AG10803 (cell line): ENCODE measurements at regions not wholly inside any gene's neighbourhood (a gene's known extent, or its start where the extent isn't known, plus 50 kb on each side); places are given as distances from the start of the nearest gene placed in this dataset.
"Not testable (repeated sequence)": the region's sequence is repeated elsewhere in the genome, so short reads cannot be mapped to it uniquely, and the experiment has no call there.

ENCODE experiments used
- DNase-seq: peaks from one replicate; pipeline ENCODE4 v3.0.0; 2010; ENCODE audit warnings: low read depth
- H3K4me3 ChIP-seq: 2 replicates; pipeline ENCODE4 v1.5.1; 2011; ENCODE audit warnings: mild to moderate bottlenecking, low read length, control low read depth
- CTCF ChIP-seq: conservative IDR thresholded peaks from 2 replicates; pipeline ENCODE4 v1.5.1; 2011; ENCODE audit warnings: mild to moderate bottlenecking, low read length, control low read depth, inconsistent platforms

DNA sequence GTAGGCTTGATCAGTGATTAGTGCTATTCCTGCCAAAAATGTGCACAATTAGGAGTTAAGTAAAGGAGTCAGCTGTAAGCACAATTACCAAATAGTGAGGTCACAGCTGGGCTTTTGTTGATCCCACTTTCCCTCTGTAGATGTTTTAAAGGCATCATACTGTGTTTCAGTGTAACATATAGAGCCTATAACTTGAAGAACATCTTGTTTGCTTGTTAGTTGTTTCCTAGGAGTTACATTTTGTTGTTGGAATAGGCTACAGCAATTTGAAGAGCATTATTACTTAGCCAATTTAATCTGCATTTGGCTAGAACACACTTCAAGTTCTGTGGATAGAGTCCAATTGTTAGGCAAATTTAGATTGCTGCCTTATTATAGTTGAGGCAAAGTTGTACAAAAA, 210.7 kb upstream of the MAD2L1 start:
- TF ChIP-seq CTCF: no peak
- H3K4me3 ChIP-seq: no peak overlapping the region
- no peak for DNase-seq

DNA sequence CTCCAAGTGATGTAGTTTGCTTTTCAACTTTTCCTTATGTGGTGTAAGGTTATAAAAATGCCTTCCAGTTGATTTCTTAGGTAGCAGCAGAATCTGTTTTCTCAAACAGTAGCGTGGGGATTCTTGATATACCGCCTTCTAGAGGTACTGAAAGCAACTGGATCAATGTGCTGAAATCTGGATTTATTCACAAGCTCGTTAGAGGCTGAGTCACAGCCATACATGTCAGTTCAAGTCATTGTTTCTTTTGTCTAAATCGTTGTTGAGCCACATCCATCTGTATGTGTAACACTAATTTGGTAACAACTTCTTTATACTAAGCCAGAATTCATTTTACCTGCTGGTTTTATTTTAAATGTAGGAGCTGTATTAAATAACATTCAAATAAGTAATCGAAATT, 200.0 kb upstream of the MAD2L1 start:
- H3K4me3 ChIP-seq: no peak overlapping the region
- no peak for DNase-seq
- no peak for TF ChIP-seq CTCF

DNA sequence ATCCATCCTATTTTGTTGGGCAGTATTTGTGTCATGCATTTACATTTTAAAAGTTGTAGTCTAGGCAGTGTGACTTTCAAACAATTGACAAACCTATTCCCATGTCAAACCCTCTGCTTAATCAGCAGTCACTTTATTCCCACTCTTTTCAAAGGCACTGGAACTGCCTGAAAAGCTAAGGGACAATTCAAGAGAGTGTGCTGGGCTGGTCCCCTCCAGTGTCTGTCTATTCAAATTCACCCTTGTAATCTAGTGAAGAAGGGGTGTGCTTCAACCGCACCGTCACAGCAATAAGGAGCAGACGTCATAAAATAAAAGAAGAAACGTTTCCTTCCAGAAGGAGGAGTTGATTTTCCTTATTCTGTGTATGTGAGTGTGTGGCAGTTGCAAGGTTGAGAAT, 197.0 kb upstream of the MAD2L1 start:
- no peak for DNase-seq
- no peak for TF ChIP-seq CTCF

GRCh38 chr4:120261117-120261516, 194.5 kb upstream of the MAD2L1 start:
- no peak for DNase-seq
- H3K4me3 ChIP-seq: no peak overlapping the region
- TF ChIP-seq CTCF: no peak

More for the DNA sequence above, 197.0 kb upstream of the MAD2L1 start:
- H3K4me3 ChIP-seq: no peak overlapping the region

GRCh38 chr4:120256112-120256775, 189.6 kb upstream of the MAD2L1 start:
- not testable (repeated sequence) for H3K4me3 ChIP-seq, DNase-seq

DNA sequence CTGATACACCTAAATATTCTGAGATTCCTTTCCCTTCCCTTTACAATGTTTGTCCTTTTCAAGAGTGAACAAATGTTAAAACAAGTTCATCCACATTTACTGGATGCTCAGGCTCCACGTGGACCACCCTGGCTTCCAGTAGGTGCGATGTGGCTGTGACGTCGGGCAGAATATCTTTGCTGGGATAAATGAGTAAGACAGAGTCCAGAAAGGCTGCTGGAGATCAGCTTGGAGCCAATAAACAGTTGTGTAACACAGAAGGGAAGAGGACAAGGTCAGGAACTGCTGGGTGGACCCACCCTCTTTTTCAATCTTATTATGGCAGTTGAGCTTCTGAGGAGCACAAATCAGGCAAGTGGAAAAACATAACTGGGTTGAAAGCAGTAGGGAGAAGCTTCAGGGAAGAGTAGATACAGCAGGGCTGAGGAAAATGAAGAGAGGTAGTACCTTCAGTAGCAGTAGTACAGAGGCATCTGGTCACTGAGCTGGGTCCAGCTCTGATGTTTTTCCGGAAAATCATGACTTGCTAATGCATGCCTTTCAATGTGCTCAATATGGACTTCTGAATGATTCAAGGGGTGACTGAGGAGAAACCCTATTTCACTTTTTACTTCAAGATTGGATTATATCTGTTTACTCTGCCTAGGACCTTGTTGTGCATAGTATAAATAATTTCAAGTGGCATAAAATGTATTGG, 171.8 kb upstream of the MAD2L1 start:
- DNase-seq: no peak
- no peak overlapping the region for H3K4me3 ChIP-seq
- TF ChIP-seq CTCF: no peak

DNA sequence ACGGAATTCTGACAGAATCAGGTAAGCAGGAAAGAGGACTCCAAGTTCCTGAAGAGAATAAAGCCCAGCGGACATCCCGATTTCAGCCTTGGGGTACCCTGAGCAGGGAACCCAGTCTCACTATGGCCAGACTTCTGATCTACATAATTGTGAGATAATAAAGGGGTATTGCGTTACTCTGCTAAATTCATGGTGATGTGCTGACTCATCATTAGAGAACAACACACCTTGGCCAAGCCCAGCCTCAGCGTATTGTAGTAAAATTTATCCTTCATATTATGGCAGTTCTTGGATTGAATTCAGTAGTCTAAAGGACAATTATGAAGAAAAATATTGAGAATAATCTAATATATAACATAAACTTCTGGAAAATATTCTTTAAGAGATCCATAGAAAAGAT, 170.2 kb upstream of the MAD2L1 start:
- H3K4me3 ChIP-seq: no peak overlapping the region
- no peak for DNase-seq
- no peak for TF ChIP-seq CTCF

DNA sequence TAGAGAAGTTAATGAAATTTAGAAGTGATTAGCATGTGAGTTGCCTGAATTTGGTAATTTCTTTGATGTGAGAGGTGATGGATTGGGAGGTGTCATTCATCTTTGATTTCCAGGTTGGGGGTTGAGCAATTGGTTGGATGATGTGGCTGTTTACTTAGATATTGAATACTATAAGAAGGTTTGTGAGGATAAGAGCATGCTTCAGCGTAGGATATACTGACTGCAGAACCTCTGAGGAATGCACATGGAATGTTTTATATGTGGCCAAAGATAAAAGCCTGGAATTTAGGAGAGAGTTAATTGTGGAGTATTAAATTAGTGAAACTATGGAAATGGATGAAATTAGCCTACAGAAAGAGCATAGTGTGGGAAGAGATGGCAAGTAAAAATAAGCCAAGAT, 165.4 kb upstream of the MAD2L1 start:
- H3K4me3 ChIP-seq: no peak overlapping the region
- DNase-seq: no peak
- no peak for TF ChIP-seq CTCF
